GM23338 (cell line): ENCODE measurements at regions not wholly inside any gene's neighbourhood (a gene's known extent, or its start where the extent isn't known, plus 50 kb on each side); places are given as distances from the start of the nearest gene placed in this dataset.

ENCODE experiments used
- ATAC-seq: fragments of 200-7000 bp; cut with Tn5 transposase; 3 replicates; pipeline ENCODE4 v1.9.1; 2020
- DNase-seq: peaks from one replicate; pipeline ENCODE4 v3.0.0-alpha.2; 2015; ENCODE audit warnings: low spot score
- H2AFZ ChIP-seq: fragments of 200-600 bp; sonication (generic); 2 replicates; pipeline ENCODE4 v1.8.0; 2016; ENCODE audit warnings: antibody characterized with exemption, mild to moderate bottlenecking, moderate library complexity
- H3F3A ChIP-seq: fragments of 200-600 bp; sonication (generic); replicated peaks from 2 replicates; pipeline ENCODE4 v1.8.0; 2017; ENCODE audit warnings: antibody characterized with exemption, mixed run types, low read depth
- H3K27ac ChIP-seq: fragments of 200-600 bp; sonication (generic); 2 replicates; pipeline ENCODE4 v1.6.1; 2016; ENCODE audit warnings: low read depth
- H3K27me3 ChIP-seq: fragments of 200-600 bp; sonication (generic); 2 replicates; pipeline ENCODE4 v1.8.0; 2016; ENCODE audit warnings: mild to moderate bottlenecking, mixed run types, moderate library complexity; ENCODE audit not compliant: insufficient read depth
- H3K36me3 ChIP-seq: fragments of 200-600 bp; sonication (generic); 2 replicates; pipeline ENCODE4 v1.8.0; 2016; ENCODE audit warnings: mild to moderate bottlenecking; ENCODE audit not compliant: insufficient read depth
- H3K4me1 ChIP-seq: fragments of 200-600 bp; sonication (generic); 2 replicates; pipeline ENCODE4 v1.8.0; 2016; ENCODE audit warnings: mild to moderate bottlenecking, moderate library complexity; ENCODE audit not compliant: insufficient read depth
- H3K4me2 ChIP-seq: fragments of 200-600 bp; sonication (generic); 2 replicates; pipeline ENCODE4 v1.7.1; 2017; ENCODE audit warnings: mixed run types
- H3K4me3 ChIP-seq: fragments of 200-600 bp; sonication (generic); 2 replicates; pipeline ENCODE4 v1.6.1; 2016; ENCODE audit warnings: mixed run types
- H3K79me2 ChIP-seq: fragments of 200-600 bp; sonication (generic); replicated peaks from 2 replicates; pipeline ENCODE4 v1.8.0; 2017; ENCODE audit warnings: mild to moderate bottlenecking; ENCODE audit not compliant: insufficient read depth
- H3K9me2 ChIP-seq: fragments of 200-600 bp; sonication (generic); 2 replicates; pipeline ENCODE4 v1.8.0; 2017; ENCODE audit not compliant: insufficient read depth
- H4K20me1 ChIP-seq: fragments of 200-600 bp; sonication (generic); replicated peaks from 2 replicates; pipeline ENCODE4 v1.8.0; 2017; ENCODE audit warnings: mild to moderate bottlenecking; ENCODE audit not compliant: insufficient read depth
- H3K27ac Mint-ChIP-seq: 2 replicates; pipeline ENCODE4 v1.8.0; 2020; ENCODE audit warnings: inconsistent platforms, mild to moderate bottlenecking, moderate library complexity, mixed read lengths
- H3K27me3 Mint-ChIP-seq: 3 replicates; pipeline ENCODE4 v1.8.0; 2022; ENCODE audit warnings: low read depth, mild to moderate bottlenecking, moderate library complexity, mixed read lengths, inconsistent platforms; ENCODE audit not compliant: insufficient read depth, poor library complexity
- H3K36me3 Mint-ChIP-seq: 3 replicates; pipeline ENCODE4 v1.8.0; 2021; ENCODE audit warnings: low read depth, mild to moderate bottlenecking, inconsistent platforms, moderate library complexity, mixed read lengths
- H3K4me1 Mint-ChIP-seq: 3 replicates; pipeline ENCODE4 v1.8.0; 2020; ENCODE audit warnings: mild to moderate bottlenecking, inconsistent platforms, mixed read lengths
- H3K4me3 Mint-ChIP-seq: 3 replicates; pipeline ENCODE4 v1.8.0; 2021; ENCODE audit warnings: moderate library complexity, mild to moderate bottlenecking, inconsistent platforms, mixed read lengths
- H3K9me3 Mint-ChIP-seq: 3 replicates; pipeline ENCODE4 v1.8.0; 2020; ENCODE audit warnings: moderate library complexity, mild to moderate bottlenecking, inconsistent platforms, mixed read lengths
- EZH2 ChIP-seq: fragments of 200-600 bp; sonication (generic); IDR thresholded peaks from one replicate; pipeline ENCODE4 v1.8.0; 2017; ENCODE audit warnings: antibody characterized with exemption, mild to moderate bottlenecking, low read depth; ENCODE audit not compliant: unreplicated experiment
- JUNB ChIP-seq: IDR thresholded peaks from one replicate; pipeline ENCODE4 v1.6.1; 2016; ENCODE audit warnings: antibody characterized with exemption; ENCODE audit not compliant: unreplicated experiment
- NANOG ChIP-seq: IDR thresholded peaks from 2 replicates; pipeline ENCODE4 v1.6.1; 2016; ENCODE audit warnings: antibody characterized with exemption, borderline replicate concordance
- ZNF331 ChIP-seq: fragments of 250-450 bp; sonication (Bioruptor Pico); IDR thresholded peaks from 2 replicates; pipeline ENCODE4 v1.5.0; 2020; ENCODE audit warnings: low read depth, mild to moderate bottlenecking, moderate library complexity
- TF ChIP-seq, protein P1 (sequence below): fragments of 250-450 bp; sonication (Bioruptor Pico); IDR thresholded peaks from 2 replicates; pipeline ENCODE4 v1.5.0; 2020; ENCODE audit warnings: mild to moderate bottlenecking, moderate library complexity
- TF ChIP-seq, protein P2 (sequence below): IDR thresholded peaks from 2 replicates; pipeline ENCODE4 v1.6.1; 2016; ENCODE audit warnings: antibody characterized with exemption
- TF ChIP-seq, protein P3 (sequence below), 2 experiments: fragments of 200-600 bp in 1 of 2; sonication (generic) in 1 of 2; conservative IDR thresholded peaks; 2 replicates each; pipeline versions ENCODE4 v1.5.1 to v1.6.1; 2016 to 2017; ENCODE audit warnings: antibody characterized with exemption in 2 of 2, low read depth in 2 of 2, mild to moderate bottlenecking in 2 of 2, moderate library complexity in 1 of 2

GRCh38 chr2:7119132-7119835 lies 202.1 kb downstream of the RNF144A start:
- DNase-seq (peak; percentile 61), ATAC-seq (peak; percentile 88)
- Histone ChIP-seq H2AFZ (no peak overlapping the region; the same call in 1 of the 2 replicates), H3K79me2 (no peaks in the 10 kb centered on the region), H3F3A (no peaks in the 10 kb centered on the region), H3K4me2 (no peak overlapping the region), H3K27me3 (no peaks in the 10 kb centered on the region), H3K4me1 (no peaks in the 10 kb centered on the region), H3K36me3 (no peaks in the 10 kb centered on the region), H4K20me1 (no peaks in the 10 kb centered on the region), H3K27ac (no peak overlapping the region), H3K4me3 (no peak overlapping the region), H3K9me2 (no peaks in the 10 kb centered on the region; the same call in 1 of the 2 replicates)
- H3K27me3 Mint-ChIP-seq: peaks cover 3% of the 10 kb centered on the region
- no peak overlapping the region for H3K4me3 Mint-ChIP-seq
- H3K27ac Mint-ChIP-seq: no peak overlapping the region
- H3K36me3 Mint-ChIP-seq: peaks cover 3% of the 10 kb centered on the region; the same call in 2 of the 3 replicates
- H3K9me3 Mint-ChIP-seq: peaks cover 4% of the 10 kb centered on the region; the same call in 1 of the 3 replicates
- peaks cover 5% of the 10 kb centered on the region; the same call in 2 of the 3 replicates for H3K4me1 Mint-ChIP-seq
- TF ChIP-seq EZH2: no peak
- TF ChIP-seq, protein P1, sequence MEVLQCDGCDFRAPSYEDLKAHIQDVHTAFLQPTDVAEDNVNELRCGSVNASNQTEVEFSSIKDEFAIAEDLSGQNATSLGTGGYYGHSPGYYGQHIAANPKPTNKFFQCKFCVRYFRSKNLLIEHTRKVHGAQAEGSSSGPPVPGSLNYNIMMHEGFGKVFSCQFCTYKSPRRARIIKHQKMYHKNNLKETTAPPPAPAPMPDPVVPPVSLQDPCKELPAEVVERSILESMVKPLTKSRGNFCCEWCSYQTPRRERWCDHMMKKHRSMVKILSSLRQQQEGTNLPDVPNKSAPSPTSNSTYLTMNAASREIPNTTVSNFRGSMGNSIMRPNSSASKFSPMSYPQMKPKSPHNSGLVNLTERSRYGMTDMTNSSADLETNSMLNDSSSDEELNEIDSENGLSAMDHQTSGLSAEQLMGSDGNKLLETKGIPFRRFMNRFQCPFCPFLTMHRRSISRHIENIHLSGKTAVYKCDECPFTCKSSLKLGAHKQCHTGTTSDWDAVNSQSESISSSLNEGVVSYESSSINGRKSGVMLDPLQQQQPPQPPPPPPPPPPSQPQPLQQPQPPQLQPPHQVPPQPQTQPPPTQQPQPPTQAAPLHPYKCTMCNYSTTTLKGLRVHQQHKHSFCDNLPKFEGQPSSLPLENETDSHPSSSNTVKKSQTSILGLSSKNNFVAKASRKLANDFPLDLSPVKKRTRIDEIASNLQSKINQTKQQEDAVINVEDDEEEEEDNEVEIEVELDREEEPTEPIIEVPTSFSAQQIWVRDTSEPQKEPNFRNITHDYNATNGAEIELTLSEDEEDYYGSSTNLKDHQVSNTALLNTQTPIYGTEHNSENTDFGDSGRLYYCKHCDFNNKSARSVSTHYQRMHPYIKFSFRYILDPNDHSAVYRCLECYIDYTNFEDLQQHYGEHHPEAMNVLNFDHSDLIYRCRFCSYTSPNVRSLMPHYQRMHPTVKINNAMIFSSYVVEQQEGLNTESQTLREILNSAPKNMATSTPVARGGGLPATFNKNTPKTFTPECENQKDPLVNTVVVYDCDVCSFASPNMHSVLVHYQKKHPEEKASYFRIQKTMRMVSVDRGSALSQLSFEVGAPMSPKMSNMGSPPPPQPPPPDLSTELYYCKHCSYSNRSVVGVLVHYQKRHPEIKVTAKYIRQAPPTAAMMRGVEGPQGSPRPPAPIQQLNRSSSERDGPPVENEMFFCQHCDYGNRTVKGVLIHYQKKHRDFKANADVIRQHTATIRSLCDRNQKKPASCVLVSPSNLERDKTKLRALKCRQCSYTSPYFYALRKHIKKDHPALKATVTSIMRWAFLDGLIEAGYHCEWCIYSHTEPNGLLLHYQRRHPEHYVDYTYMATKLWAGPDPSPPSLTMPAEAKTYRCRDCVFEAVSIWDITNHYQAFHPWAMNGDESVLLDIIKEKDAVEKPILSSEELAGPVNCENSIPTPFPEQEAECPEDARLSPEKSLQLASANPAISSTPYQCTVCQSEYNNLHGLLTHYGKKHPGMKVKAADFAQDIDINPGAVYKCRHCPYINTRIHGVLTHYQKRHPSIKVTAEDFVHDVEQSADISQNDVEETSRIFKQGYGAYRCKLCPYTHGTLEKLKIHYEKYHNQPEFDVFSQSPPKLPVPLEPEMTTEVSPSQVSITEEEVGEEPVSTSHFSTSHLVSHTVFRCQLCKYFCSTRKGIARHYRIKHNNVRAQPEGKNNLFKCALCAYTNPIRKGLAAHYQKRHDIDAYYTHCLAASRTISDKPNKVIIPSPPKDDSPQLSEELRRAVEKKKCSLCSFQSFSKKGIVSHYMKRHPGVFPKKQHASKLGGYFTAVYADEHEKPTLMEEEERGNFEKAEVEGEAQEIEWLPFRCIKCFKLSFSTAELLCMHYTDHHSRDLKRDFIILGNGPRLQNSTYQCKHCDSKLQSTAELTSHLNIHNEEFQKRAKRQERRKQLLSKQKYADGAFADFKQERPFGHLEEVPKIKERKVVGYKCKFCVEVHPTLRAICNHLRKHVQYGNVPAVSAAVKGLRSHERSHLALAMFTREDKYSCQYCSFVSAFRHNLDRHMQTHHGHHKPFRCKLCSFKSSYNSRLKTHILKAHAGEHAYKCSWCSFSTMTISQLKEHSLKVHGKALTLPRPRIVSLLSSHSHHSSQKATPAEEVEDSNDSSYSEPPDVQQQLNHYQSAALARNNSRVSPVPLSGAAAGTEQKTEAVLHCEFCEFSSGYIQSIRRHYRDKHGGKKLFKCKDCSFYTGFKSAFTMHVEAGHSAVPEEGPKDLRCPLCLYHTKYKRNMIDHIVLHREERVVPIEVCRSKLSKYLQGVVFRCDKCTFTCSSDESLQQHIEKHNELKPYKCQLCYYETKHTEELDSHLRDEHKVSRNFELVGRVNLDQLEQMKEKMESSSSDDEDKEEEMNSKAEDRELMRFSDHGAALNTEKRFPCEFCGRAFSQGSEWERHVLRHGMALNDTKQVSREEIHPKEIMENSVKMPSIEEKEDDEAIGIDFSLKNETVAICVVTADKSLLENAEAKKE (CRISPR knock-in tag): no peak
- no peak for TF ChIP-seq JUNB
- TF ChIP-seq, protein P2, sequence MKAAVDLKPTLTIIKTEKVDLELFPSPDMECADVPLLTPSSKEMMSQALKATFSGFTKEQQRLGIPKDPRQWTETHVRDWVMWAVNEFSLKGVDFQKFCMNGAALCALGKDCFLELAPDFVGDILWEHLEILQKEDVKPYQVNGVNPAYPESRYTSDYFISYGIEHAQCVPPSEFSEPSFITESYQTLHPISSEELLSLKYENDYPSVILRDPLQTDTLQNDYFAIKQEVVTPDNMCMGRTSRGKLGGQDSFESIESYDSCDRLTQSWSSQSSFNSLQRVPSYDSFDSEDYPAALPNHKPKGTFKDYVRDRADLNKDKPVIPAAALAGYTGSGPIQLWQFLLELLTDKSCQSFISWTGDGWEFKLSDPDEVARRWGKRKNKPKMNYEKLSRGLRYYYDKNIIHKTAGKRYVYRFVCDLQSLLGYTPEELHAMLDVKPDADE: no peak
- TF ChIP-seq, protein P3, sequence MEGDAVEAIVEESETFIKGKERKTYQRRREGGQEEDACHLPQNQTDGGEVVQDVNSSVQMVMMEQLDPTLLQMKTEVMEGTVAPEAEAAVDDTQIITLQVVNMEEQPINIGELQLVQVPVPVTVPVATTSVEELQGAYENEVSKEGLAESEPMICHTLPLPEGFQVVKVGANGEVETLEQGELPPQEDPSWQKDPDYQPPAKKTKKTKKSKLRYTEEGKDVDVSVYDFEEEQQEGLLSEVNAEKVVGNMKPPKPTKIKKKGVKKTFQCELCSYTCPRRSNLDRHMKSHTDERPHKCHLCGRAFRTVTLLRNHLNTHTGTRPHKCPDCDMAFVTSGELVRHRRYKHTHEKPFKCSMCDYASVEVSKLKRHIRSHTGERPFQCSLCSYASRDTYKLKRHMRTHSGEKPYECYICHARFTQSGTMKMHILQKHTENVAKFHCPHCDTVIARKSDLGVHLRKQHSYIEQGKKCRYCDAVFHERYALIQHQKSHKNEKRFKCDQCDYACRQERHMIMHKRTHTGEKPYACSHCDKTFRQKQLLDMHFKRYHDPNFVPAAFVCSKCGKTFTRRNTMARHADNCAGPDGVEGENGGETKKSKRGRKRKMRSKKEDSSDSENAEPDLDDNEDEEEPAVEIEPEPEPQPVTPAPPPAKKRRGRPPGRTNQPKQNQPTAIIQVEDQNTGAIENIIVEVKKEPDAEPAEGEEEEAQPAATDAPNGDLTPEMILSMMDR (conservative IDR thresholded peaks at IDR 0.05; ENCODE audit: low read depth in 2 of 2): peak; percentile 77
- TF ChIP-seq ZNF331: no peak
- no peak for TF ChIP-seq NANOG
